ENCODE measurements at regions not wholly inside any gene's neighbourhood (a gene's known extent, or its start where the extent isn't known, plus 50 kb on each side); places are given as distances from the start of the nearest gene placed in this dataset.

DNA sequence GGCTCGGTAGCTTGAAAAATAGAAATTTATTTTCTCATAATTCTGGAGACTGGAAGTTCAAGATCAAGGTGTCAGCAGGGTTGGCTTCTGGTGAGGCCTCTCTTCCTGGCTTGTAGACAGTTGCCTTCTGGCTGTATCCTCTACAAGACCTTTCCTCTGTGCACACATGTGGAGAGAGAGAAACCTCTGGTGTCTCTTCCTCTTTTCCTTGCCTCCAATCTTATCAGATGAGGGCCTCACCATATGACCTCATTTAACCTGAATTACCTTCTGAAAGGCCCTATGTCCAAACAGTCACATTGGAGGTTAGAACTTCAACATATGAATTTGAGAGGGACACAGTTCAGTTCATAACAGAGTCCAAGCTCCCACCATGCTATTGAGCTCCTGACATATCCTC is 166.4 kb downstream of the TTC8 start:
- Mint-ChIP-seq H3K4me1 (ENCODE audit: low read depth) (no peaks in the 10 kb centered on the region), H3K4me3 (ENCODE audit: low read depth) (no peak overlapping the region), H3K27me3 (no peaks in the 10 kb centered on the region), H3K36me3 (ENCODE audit: insufficient read depth) (no peaks in the 10 kb centered on the region), H3K9me3 (ENCODE audit: low read depth) (no peaks in the 10 kb centered on the region), H3K27ac (no peak overlapping the region)
- TF ChIP-seq, protein P1, sequence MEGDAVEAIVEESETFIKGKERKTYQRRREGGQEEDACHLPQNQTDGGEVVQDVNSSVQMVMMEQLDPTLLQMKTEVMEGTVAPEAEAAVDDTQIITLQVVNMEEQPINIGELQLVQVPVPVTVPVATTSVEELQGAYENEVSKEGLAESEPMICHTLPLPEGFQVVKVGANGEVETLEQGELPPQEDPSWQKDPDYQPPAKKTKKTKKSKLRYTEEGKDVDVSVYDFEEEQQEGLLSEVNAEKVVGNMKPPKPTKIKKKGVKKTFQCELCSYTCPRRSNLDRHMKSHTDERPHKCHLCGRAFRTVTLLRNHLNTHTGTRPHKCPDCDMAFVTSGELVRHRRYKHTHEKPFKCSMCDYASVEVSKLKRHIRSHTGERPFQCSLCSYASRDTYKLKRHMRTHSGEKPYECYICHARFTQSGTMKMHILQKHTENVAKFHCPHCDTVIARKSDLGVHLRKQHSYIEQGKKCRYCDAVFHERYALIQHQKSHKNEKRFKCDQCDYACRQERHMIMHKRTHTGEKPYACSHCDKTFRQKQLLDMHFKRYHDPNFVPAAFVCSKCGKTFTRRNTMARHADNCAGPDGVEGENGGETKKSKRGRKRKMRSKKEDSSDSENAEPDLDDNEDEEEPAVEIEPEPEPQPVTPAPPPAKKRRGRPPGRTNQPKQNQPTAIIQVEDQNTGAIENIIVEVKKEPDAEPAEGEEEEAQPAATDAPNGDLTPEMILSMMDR (IDR thresholded peaks at IDR 0.05; ENCODE audit: unreplicated experiment): no peak
- no peak for DNase-seq (ENCODE audit: low spot score, unreplicated experiment)

DNA sequence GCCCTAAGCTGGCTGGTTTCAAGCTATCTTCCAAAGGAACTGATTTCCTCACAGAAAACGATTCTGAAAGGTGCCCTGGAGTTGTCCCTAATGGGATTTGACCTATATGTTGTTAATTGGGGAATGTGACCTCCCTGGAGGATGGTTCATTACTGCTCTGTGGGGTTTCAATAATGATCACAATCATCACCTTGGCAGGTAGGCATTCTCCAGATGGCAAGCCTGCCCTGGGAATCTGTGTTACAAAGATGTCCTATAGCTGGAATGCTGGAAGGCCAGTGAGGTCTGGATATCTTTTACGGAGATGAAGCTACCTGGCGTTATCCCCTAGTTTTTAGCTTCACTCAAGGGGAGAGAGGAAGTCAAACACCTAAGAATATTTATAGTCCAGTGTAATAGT is 167.6 kb downstream of the TTC8 start:
- TF ChIP-seq, protein P1 (IDR thresholded peaks at IDR 0.05; ENCODE audit: unreplicated experiment): no peak
- no peaks in the 10 kb centered on the region for H3K27me3 Mint-ChIP-seq
- no peak overlapping the region for H3K4me3 Mint-ChIP-seq (ENCODE audit: low read depth)
- no peak for DNase-seq (ENCODE audit: low spot score, unreplicated experiment)
- no peaks in the 10 kb centered on the region for H3K4me1 Mint-ChIP-seq (ENCODE audit: low read depth)
- H3K36me3 Mint-ChIP-seq (ENCODE audit: insufficient read depth): no peaks in the 10 kb centered on the region
- H3K9me3 Mint-ChIP-seq (ENCODE audit: low read depth): no peaks in the 10 kb centered on the region
- H3K27ac Mint-ChIP-seq: no peak overlapping the region

DNA sequence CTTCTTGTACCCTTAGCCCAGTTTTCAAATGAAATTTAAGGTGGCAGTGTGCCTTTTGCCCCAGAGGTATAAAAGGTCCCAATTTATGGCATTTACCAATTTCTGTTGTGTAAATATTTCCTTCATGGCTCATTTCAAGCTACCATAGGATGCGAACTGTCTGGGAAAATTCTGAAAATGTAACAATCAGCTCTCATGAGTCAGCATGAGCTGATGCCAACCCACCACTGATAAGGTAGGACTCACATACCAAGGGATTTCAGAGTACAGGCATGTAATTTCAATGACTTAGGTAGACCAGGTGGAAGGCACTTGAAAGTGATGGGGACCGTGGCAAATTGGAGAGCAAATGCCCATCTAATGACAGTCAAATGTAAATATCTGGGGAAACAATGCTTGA is 169.5 kb downstream of the TTC8 start:
- no peak overlapping the region for H3K27ac Mint-ChIP-seq
- TF ChIP-seq, protein P1 (IDR thresholded peaks at IDR 0.05; ENCODE audit: unreplicated experiment): no peak
- H3K4me1 Mint-ChIP-seq (ENCODE audit: low read depth): peaks cover 10% of the 10 kb centered on the region
- no peaks in the 10 kb centered on the region for H3K9me3 Mint-ChIP-seq (ENCODE audit: low read depth)
- no peak for DNase-seq (ENCODE audit: low spot score, unreplicated experiment)
- no peaks in the 10 kb centered on the region for H3K27me3 Mint-ChIP-seq
- H3K36me3 Mint-ChIP-seq (ENCODE audit: insufficient read depth): no peaks in the 10 kb centered on the region
- no peak overlapping the region for H3K4me3 Mint-ChIP-seq (ENCODE audit: low read depth)

DNA sequence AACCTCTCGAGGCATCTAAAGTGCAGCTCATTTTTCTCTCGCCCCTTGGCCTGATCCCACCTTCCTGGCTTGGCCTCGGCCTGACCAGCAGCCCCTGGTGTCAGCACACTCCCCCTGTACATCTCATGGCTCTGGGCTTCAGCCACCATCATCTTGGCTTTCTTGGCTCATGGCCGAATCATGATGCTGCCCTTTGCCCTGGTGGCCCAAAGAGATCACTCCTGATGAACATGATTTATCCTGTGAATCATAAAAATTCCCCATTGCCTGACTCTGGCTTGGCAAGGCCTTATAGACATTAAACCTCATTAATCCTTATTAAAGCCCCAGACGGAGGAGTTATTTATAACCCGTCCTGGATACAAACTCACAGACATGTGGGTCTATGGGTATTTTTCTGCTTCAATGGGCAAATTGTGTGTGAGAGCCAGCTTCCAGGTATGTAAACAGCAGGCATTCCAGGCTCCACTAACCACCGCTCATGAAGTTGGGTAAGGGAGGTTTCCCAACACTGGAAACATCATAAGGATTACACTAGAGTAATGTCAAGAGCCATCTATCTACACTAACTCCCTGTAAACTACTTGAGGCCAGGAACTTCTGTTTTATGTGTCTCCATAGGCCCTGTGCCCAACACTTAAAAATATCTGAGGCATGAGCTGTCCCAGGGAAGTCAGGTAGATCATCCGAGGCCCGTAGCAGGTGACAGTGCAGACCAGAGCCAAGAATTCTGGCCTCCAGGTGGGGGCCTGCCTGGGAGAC is 171.2 kb downstream of the TTC8 start:
- H3K4me3 Mint-ChIP-seq (ENCODE audit: low read depth): no peak overlapping the region
- H3K36me3 Mint-ChIP-seq (ENCODE audit: insufficient read depth): no peaks in the 10 kb centered on the region
- DNase-seq (ENCODE audit: low spot score, unreplicated experiment): no peak
- no peak overlapping the region for H3K27ac Mint-ChIP-seq
- TF ChIP-seq, protein P1 (IDR thresholded peaks at IDR 0.05; ENCODE audit: unreplicated experiment): no peak
- no peaks in the 10 kb centered on the region for H3K9me3 Mint-ChIP-seq (ENCODE audit: low read depth)
- H3K4me1 Mint-ChIP-seq (ENCODE audit: low read depth): peaks cover 10% of the 10 kb centered on the region
- H3K27me3 Mint-ChIP-seq: no peaks in the 10 kb centered on the region

DNA sequence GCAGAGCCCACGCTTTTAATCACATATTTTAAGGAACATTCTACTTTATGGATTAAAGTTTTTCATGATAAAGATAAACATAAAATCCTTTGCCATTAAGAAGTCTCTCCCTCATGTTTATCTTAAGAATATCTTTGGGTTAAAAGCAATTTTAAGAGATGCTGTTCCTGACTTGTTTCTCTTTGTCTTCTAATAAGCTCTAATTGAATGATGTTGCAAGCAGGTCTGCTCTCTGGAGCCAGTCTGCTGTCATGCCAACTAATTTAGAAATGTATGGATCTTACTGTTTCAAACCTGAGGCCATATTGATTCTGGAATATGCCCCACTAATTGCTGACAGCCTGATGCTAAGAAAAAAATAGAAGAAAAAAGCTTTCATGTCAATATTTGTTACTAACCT is 173.6 kb downstream of the TTC8 start:
- H3K27ac Mint-ChIP-seq: no peak overlapping the region
- H3K4me3 Mint-ChIP-seq (ENCODE audit: low read depth): no peak overlapping the region
- no peaks in the 10 kb centered on the region for H3K36me3 Mint-ChIP-seq (ENCODE audit: insufficient read depth)
- peaks cover 10% of the 10 kb centered on the region for H3K4me1 Mint-ChIP-seq (ENCODE audit: low read depth)
- DNase-seq (ENCODE audit: low spot score, unreplicated experiment): no peak
- H3K9me3 Mint-ChIP-seq (ENCODE audit: low read depth): no peaks in the 10 kb centered on the region
- H3K27me3 Mint-ChIP-seq: no peaks in the 10 kb centered on the region
- TF ChIP-seq, protein P1 (IDR thresholded peaks at IDR 0.05; ENCODE audit: unreplicated experiment): no peak
